Brain microvascular endothelial cell (primary cell): ENCODE measurements at regions not wholly inside any gene's neighbourhood (a gene's known extent, or its start where the extent isn't known, plus 50 kb on each side); places are given as distances from the start of the nearest gene placed in this dataset.
A peak's percentile ranks its signal among the peaks of the same experiment; 100 is the strongest.
"Not testable (repeated sequence)": the region's sequence is repeated elsewhere in the genome, so short reads cannot be mapped to it uniquely, and the experiment has no call there.

ENCODE experiments used
- DNase-seq: peaks from one replicate; pipeline ENCODE4 v3.0.0-alpha.2; 2020
- H3K27ac ChIP-seq: fragments of 250-450 bp; sonication (Bioruptor Pico); 2 replicates; pipeline ENCODE4 v1.5.1; 2020; ENCODE audit warnings: mild to moderate bottlenecking, moderate library complexity
- H3K27me3 ChIP-seq: fragments of 250-450 bp; sonication (Bioruptor Pico); replicated peaks from 2 replicates; pipeline ENCODE4 v1.5.1; 2020; ENCODE audit warnings: mild to moderate bottlenecking
- H3K36me3 ChIP-seq: fragments of 250-450 bp; sonication (Bioruptor Pico); replicated peaks from 2 replicates; pipeline ENCODE4 v1.5.1; 2020; ENCODE audit warnings: mild to moderate bottlenecking
- H3K4me3 ChIP-seq: 2 replicates; pipeline ENCODE4 v1.5.1; 2011; ENCODE audit warnings: low read depth, mild to moderate bottlenecking, control low read depth, low read length, moderate library complexity
- CTCF ChIP-seq: IDR thresholded peaks from 2 replicates; pipeline ENCODE4 v1.5.1; 2011; ENCODE audit warnings: low read depth, mild to moderate bottlenecking, moderate library complexity, low read length, control low read depth, inconsistent platforms; ENCODE audit errors: missing control alignments
- in situ Hi-C: cut with HindIII; loops from 2 replicates; pipeline ENCODE4 v1.10.0; 2017; ENCODE audit warnings: low sequenced_read_pairs, low pct_ligation_motif_present

GRCh38 chr7:91784469-91784868 lies 96.0 kb downstream of the MTERF1 start:
- Histone ChIP-seq H3K4me3 (no peak overlapping the region), H3K27ac (no peak overlapping the region), H3K27me3 (no peaks in the 10 kb centered on the region), H3K36me3 (no peaks in the 10 kb centered on the region)
- in situ Hi-C loops: loop anchor here (25.0 kb wide), 1 partner anchor 697 kb away; no protein-coding TSS in a partner anchor
- peak; percentile 26 for DNase-seq
- TF ChIP-seq CTCF: peak; percentile 34

- no peaks in the 10 kb centered on the region for H3K36me3 ChIP-seq
- no peaks in the 10 kb centered on the region for H3K27me3 ChIP-seq
- no peak overlapping the region for H3K4me3 ChIP-seq
- in situ Hi-C loops: loop anchor here (25.0 kb wide), 1 partner anchor 701 kb away; no protein-coding TSS in a partner anchor
- no peak for DNase-seq
- no peak overlapping the region for H3K27ac ChIP-seq
- no peak for TF ChIP-seq CTCF
Measured at GRCh38 chr7:91787931-91788330, 92.6 kb downstream of the MTERF1 start.

- no peak for DNase-seq
- no peak overlapping the region for H3K4me3 ChIP-seq
- no peaks in the 10 kb centered on the region for H3K36me3 ChIP-seq
- no peaks in the 10 kb centered on the region for H3K27me3 ChIP-seq
- no peak for TF ChIP-seq CTCF
- in situ Hi-C loops: loop anchor here (25.0 kb wide), 1 partner anchor 702 kb away; no protein-coding TSS in a partner anchor
- H3K27ac ChIP-seq: no peak overlapping the region
Measured at GRCh38 chr7:91789086-91789485, 91.4 kb downstream of the MTERF1 start.

GRCh38 chr7:91789558-91789957 lies 90.9 kb downstream of the MTERF1 start:
- H3K27me3 ChIP-seq: no peaks in the 10 kb centered on the region
- no peaks in the 10 kb centered on the region for H3K36me3 ChIP-seq
- no peak for TF ChIP-seq CTCF
- in situ Hi-C loops: loop anchor here (25.0 kb wide), 1 partner anchor 702 kb away; no protein-coding TSS in a partner anchor
- no peak for DNase-seq
- no peak overlapping the region for H3K27ac ChIP-seq
- no peak overlapping the region for H3K4me3 ChIP-seq

GRCh38 chr7:91790646-91791045 lies 89.9 kb downstream of the MTERF1 start:
- not testable (repeated sequence) for H3K27me3 ChIP-seq, DNase-seq, H3K27ac ChIP-seq, H3K36me3 ChIP-seq, H3K4me3 ChIP-seq
- in situ Hi-C loops: loop anchor here (25.0 kb wide), 1 partner anchor 703 kb away; no protein-coding TSS in a partner anchor

- Histone ChIP-seq H3K4me3 (no peak overlapping the region), H3K36me3 (no peaks in the 10 kb centered on the region), H3K27me3 (no peaks in the 10 kb centered on the region), H3K27ac (no peak overlapping the region)
- in situ Hi-C loops: loop anchor here (25.0 kb wide), 1 partner anchor 709 kb away; no protein-coding TSS in a partner anchor
- no peak for TF ChIP-seq CTCF
- DNase-seq: no peak
Measured at GRCh38 chr7:91796122-91796521, 84.4 kb downstream of the MTERF1 start.
